CD4-positive, alpha-beta T cell treated with Interleukin-2 at 100 ng/mL for 4 hours (primary cell): ENCODE measurements at regions not wholly inside any gene's neighbourhood (a gene's known extent, or its start where the extent isn't known, plus 50 kb on each side); places are given as distances from the start of the nearest gene placed in this dataset.
"Not testable (repeated sequence)": the region's sequence is repeated elsewhere in the genome, so short reads cannot be mapped to it uniquely, and the experiment has no call there.

ENCODE experiments used
- DNase-seq: peaks from one replicate; pipeline ENCODE4 v3.0.0-alpha.2; 2020; ENCODE audit warnings: low spot score

DNA sequence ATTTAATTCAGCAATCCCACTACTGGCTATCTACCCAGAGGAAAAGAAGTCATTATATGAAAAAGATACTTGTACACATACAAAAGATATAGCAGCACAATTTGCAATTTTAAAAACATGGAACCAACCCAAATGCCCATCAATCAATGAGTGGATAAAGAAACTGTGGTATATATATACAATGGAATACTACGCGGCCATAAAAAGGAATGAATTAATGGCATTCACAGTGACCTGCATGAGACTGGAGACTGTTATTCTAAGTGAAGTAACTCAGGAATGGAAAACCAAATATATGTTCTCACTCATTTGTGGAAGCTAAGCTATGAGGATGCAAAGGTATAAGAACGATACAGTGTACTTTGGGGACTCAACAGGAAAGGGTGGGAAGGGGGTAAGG is 102.8 kb upstream of the KCNMA1 start:
- DNase-seq = not testable (repeated sequence)

- DNase-seq = no peak
These were observed 101.0 kb upstream of the KCNMA1 start for GRCh38 chr10:77738496-77739158.

DNA sequence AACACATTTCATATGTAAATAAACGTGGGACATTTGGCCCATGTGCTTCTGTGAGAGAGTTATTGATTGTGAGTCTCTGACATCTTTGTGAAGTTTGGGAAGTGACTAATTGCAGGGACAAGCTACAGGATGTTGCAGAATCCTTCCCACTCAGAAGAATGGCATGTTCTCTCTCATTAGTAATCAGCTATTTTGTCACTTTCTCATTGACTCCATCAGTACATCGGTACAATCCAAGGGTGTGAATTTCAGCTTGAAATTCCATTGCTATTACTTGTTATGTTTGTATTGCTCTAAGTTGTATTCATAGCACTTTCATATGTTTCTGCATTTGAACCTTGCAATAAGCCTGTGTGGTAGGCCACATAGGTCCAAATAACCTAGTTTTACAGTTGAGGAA is 100.0 kb upstream of the KCNMA1 start:
- DNase-seq = no peak

GRCh38 chr10:77735136-77735535 is 97.5 kb upstream of the KCNMA1 start:
- DNase-seq = not testable (repeated sequence)

DNA sequence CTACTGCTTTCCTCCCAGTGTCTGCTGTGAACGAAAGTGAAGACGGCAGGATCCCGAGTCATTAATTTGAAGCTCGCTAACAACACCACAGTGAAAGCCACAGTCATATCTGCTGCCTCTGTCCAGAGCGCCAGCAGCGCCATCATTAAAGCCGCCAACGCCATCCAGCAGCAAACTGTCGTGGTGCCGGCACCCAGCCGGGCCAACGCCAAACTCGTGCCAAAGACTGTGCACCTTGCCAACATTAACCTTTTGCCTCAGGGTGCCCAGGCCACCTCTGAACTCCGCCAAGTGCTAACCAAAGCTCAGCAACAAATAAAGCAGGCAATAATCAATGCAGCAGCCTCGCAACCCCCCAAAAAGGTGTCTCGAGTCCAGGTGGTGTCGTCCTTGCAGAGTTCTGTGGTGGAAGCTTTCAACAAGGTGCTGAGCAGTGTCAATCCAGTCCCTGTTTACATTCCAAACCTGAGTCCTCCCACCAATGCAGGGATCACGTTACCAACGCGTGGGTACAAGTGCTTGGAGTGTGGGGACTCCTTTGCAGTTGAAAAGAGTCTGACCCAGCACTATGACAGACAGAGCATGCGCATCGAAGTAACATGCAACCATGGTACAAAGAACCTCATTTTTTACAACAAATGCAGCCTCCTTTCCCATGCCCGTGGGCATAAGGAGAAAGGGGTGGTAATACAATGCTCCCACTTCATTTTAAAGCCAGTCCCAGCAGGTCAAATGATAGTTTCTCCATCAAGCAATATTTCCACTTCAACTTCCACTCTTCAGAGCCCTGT is 94.8 kb upstream of the KCNMA1 start:
- DNase-seq = no peak

- DNase-seq = no peak
These were observed 89.9 kb upstream of the KCNMA1 start for GRCh38 chr10:77727481-77727880.

- DNase-seq = no peak
These were observed 89.1 kb upstream of the KCNMA1 start for GRCh38 chr10:77726732-77727131.

DNA sequence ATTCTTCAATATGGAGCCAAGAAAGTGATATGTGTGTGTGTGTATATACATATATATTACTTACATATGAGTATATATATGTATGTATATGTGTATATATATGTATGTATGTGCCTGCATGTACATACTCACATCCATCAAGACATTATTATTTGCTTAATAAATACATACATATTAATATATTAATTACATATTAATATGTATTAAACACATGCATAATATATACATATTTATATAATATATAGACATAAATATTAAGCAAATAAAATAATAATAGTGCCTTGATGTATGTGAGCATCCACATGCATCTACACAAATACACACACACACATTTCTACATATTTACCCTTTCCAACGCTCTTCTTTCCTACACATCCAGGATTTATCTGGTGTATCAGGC is 88.7 kb upstream of the KCNMA1 start:
- DNase-seq = no peak

GRCh38 chr10:77724820-77725219 is 87.2 kb upstream of the KCNMA1 start:
- DNase-seq = no peak

DNA sequence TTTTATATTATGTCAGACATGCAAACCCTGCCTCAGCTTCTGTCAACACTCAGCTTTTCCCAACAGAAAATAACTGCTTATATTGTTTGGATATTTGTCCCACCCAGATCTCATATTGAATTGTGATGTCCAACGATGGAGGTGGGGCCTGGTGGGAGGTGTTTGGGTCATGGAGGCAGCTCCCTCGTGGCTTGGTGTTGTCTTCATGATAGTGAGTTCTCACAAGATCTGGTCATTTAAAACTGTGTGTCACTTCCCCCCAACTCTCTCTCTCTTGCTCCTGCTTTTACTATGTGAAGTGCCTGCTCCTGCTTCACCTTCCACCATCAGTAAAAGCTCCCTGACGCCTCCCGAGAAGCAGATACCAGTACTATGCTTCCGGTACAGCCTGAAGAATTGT is 85.8 kb upstream of the KCNMA1 start:
- no peak for DNase-seq

- DNase-seq = not testable (repeated sequence)
These were observed 85.3 kb upstream of the KCNMA1 start for GRCh38 chr10:77722956-77723355.

DNA sequence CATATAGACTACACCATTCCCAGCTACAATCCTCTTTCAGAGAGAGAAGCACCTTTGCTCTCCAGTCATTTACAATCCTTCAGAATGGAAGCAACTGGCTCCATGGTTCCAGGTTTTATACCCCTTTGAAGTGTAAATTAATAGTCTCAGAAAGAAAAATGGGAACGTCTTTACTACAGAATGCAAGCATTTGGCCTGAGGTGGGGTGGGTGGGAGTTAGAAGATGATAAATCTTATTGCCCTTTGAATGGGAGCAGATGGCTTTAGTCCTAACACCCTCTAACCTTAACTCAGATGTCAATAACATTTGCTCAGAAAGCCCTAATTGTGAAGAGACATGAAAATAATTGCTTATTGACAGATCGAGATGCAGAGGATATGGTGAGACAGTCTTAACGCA is 84.2 kb upstream of the KCNMA1 start:
- no peak for DNase-seq

GRCh38 chr10:77718957-77719356 is 81.3 kb upstream of the KCNMA1 start:
- DNase-seq = no peak

- DNase-seq = not testable (repeated sequence)
These were observed 80.7 kb upstream of the KCNMA1 start for GRCh38 chr10:77718312-77718711.

DNA sequence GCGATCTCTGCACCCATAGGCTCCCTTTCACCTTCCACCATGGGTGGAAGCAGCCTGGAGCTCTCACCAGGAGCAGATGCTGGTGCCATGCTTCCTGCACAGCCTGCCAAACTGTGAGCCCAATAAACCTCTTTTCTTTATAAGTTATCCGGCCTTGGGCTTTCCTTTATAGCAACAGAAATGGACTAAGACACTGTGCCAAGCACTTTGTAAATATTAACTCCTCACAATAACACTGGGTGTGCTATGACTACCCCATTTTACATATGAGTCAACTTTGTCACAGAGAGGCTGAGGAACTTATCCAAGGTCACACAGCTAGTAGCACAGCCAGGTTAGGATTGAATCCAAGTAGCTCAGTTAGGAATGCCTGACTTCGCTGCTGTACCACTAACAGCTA is 79.7 kb upstream of the KCNMA1 start:
- no peak for DNase-seq

GRCh38 chr10:77716458-77717317 is 79.1 kb upstream of the KCNMA1 start:
- no peak for DNase-seq

DNA sequence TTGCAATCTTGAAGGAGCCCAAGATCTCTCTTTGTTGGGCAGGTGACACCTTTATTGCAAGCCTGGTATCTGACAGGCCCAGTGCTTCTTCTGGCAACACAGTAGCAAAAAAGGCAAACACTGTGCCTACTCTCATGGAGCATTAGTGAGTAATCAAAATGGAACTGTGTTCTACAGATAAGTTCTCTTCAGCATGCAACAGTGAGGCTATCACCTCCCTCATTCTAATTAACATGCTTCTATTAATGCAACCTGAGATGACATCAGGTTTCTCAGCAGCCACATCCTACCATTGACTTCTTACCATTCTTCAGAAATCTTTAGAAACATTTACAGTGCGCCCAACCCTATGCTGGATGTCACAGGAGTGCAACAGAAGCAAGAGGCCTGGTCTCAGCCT is 77.9 kb upstream of the KCNMA1 start:
- no peak for DNase-seq

DNA sequence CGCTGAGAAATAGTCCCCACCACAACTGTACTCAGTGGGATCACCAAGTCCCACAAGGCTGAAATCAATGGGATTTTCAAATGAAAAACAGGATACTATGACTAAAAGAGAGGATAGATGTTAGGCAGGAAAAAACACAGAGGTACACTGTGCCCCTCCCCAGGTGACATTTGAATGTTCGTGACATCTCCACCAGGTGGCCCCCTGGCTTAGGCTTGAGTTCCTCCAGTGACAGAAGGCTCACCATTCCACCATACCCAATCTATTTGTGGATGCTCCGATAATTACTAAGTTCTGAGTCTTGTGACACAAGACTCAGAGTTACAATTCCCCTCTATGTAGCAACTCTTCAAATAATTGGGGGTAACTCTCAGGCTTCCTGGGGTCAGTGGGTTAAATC is 77.5 kb upstream of the KCNMA1 start:
- no peak for DNase-seq

DNA sequence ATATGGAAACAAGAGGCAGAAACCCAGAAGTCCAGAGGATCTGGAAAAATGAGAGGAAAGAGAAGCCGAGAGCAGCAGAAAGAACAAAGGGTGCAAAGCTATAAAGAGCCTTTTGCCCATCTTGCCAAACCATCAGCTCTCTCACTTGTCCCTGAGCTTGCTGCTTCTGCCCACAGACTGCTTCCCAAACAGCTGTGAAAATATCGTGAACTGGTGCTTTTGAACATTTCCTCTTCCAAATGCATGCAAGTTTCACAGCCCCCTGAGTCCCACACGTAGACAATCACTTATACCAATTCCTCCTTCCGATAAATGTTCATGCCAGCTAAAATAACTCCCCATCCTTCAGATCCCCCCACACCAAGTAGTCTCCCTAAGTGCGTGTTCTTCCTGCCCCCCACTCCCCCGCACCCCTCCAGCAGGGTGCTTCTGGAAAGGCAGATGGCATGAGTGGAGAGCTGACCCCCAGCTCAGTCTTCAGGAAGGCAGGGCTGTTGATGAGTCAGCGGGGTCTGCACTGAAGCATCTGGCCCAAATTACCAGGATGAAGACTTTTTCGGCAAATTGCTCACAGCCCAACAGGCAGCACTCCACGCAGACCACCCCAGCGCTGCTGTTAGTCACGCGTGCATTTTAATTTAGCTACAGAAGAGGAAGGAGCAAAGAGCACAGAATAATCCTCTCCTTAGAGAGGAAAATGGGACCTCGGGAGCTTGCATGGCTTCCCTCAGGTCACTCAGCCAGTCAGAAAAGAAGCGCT is 76.1 kb upstream of the KCNMA1 start:
- DNase-seq = no peak

DNA sequence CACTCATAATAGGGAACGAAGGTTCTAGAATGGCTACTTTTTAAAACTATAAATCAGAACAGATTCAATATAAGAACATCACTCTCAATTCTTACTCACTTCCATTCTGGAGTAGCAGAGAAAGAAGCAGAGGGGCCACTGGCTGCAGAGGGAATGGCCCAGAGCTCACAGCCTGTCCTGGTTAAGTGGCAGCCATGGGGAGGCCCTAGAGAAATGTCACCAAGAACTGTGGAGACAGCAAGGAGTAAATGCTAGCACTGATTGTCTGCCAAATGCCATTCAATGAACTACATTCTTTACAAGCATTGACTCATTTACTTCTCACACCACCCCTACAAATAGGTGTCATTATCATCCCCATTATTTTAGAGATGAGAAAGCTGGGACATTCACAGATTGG is 74.6 kb upstream of the KCNMA1 start:
- no peak for DNase-seq

DNA sequence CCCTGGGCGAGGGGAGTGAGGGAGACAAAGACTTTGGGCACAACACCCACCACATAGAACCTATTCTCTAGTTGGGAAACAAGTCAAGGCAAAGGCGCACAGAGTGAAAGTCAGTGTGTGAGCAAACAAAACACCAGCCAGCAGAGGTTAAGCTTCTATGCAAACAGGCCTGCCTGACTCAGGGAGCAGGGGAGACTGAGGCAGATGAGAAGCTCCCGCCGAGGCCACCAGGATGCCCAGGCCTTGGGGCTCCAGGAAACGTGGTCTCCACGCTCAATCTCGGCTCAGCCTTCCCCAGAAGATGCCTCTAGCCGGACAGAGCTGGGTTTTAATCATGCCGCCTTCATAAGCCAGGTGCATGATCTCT is 74.1 kb upstream of the KCNMA1 start:
- no peak for DNase-seq
